ENCODE measurements at regions not wholly inside any gene's neighbourhood (a gene's known extent, or its start where the extent isn't known, plus 50 kb on each side); places are given as distances from the start of the nearest gene placed in this dataset.

- no peak for DNase-seq
- H3K27ac ChIP-seq, result no peak overlapping the region
- in situ Hi-C loops (cut with HindIII; ENCODE audit: low pct_ligation_motif_present, low sequenced_read_pairs), result no loop called here
These were observed 50.1 kb upstream of the GDF10 start for GRCh38 chr10:47249881-47250280.

More at GRCh38 chr10:47249881-47250280, 50.1 kb upstream of the GDF10 start:
- H3K27me3 ChIP-seq (replicated peaks), result no peaks in the 10 kb centered on the region
- TF ChIP-seq CTCF (IDR thresholded peaks at IDR 0.05; ENCODE audit: low read depth, low read length, missing control alignments), result no peak
- H3K36me3 ChIP-seq (replicated peaks), result no peaks in the 10 kb centered on the region
- H3K4me3 ChIP-seq (ENCODE audit: low read depth, low read length), result no peak overlapping the region

All from brain microvascular endothelial cell (primary cell).